Pancreas (tissue), 10 donors: ENCODE measurements at regions not wholly inside any gene's neighbourhood (a gene's known extent, or its start where the extent isn't known, plus 50 kb on each side); places are given as distances from the start of the nearest gene placed in this dataset.

Experiments
- ATAC-seq, 4 donors: fragments of 200-7000 bp; cut with Tn5 transposase; one replicate each; pipeline versions ENCODE4 v1.8.0 to v1.9.1; 2020; ENCODE audit warnings: mild to moderate bottlenecking in 4 of 4, moderate library complexity in 4 of 4
- DNase-seq, 6 donors: peaks; one replicate each; pipeline ENCODE4 v3.0.0-alpha.2; 2020
- FAIRE-seq: peaks from 2 replicates; lab custom pipeline; 2012; peaks lifted over from hg19 to GRCh38; lab: Jason Lieb, UNC
- H3K27ac ChIP-seq, 4 donors: fragments of 200-600 bp; sonication (generic); 1 replicate in 3 of 4; 2 replicates in 1 of 4; pipeline versions ENCODE4 v1.5.0 to v1.8.0; 2020
- H3K27me3 ChIP-seq, 4 donors: fragments of 200-600 bp; one replicate each; pipeline ENCODE4 v1.8.0; 2021
- H3K36me3 ChIP-seq, 3 donors: fragments of 200-600 bp; sonication (generic) in 1 of 3; one replicate each; pipeline versions ENCODE4 v1.5.0 to v1.8.0; 2020 to 2021
- H3K4me1 ChIP-seq, 3 donors: fragments of 200-600 bp; one replicate each; pipeline ENCODE4 v1.8.0; 2021
- H3K4me3 ChIP-seq, 4 donors: fragments of 200-600 bp; sonication (generic) in 2 of 4; one replicate each; pipeline versions ENCODE4 v1.5.0 to v1.8.0; 2020 to 2021
- H3K9me3 ChIP-seq, 4 donors: fragments of 200-600 bp; one replicate each; pipeline ENCODE4 v1.8.0; 2021
- CTCF ChIP-seq, 4 donors: fragments of 200-600 bp; sonication (generic) in 3 of 4; IDR thresholded peaks; one replicate each; pipeline versions ENCODE4 v1.5.0 to v1.8.0; 2021; ENCODE audit warnings: antibody characterized with exemption in 4 of 4
- WGBS, 2 donors: extraction: QIAGEN DNeasy Blood & Tissue Kit; methylation state at CpG; one replicate each; pipeline ENCODE4 v1.1.7; 2013; 5-methylcytosine and 5-hydroxymethylcytosine counted together
- intact Hi-C, 3 donors: fragments of 100-400 bp; cut with DNase I; formaldehyde crosslinking; loops; one replicate each; pipeline versions ENCODE4 v1.11.1 to v1.14.2; 2022
- donor health status: healthy with polysubstance abuse.
- donor health status: DM: no; HTN: no; CAD: no; lungs with moderate emphysema.
- donor health status: DM: no; HTN: no; CAD: no.
- donor health status: control.
- donor health status: control.
- donor health status: Bipolar disorder and iron deficiency.
- donor health status: DM: yes; HTN: yes; CAD: no.
- donor health status: DM: no; HTN: no; CAD: no.
- donor health status: DM: no; HTN: no; CAD: no.
- donor health status: DM: yes; HTN: yes; CAD: no.

GRCh38 chr18:8975624-8976023, 126.9 kb upstream of the NDUFV2 start:
- Histone ChIP-seq H3K27ac (no peak overlapping the region), H3K9me3 (no peaks in the 10 kb centered on the region), H3K27me3 (no peaks in the 10 kb centered on the region), H3K36me3 (no peaks in the 10 kb centered on the region), H3K4me1 (no peaks in the 10 kb centered on the region), H3K4me3 (no peak overlapping the region)
- ATAC-seq, result no peak
- WGBS, 2 donors, result 70 to 71% methylated on average over 7 of the region's 7 CpGs
- no peak for FAIRE-seq
- intact Hi-C loops, result no loop called here
- no peak for TF ChIP-seq CTCF (IDR thresholded peaks at IDR 0.05)
- no peak for DNase-seq

GRCh38 chr18:8976606-8977005, 125.9 kb upstream of the NDUFV2 start:
- 98% methylated on average over 3 of the region's 3 CpGs for WGBS, 2 donors
- intact Hi-C loops, result no loop called here
- no peak for TF ChIP-seq CTCF (IDR thresholded peaks at IDR 0.05)
- no peaks in the 10 kb centered on the region for H3K4me1 ChIP-seq
- no peak overlapping the region for H3K4me3 ChIP-seq
- H3K27me3 ChIP-seq, result no peaks in the 10 kb centered on the region
- no peak overlapping the region for H3K27ac ChIP-seq
- FAIRE-seq, result no peak
- no peaks in the 10 kb centered on the region for H3K36me3 ChIP-seq
- no peak for ATAC-seq
- no peak for DNase-seq
- no peaks in the 10 kb centered on the region for H3K9me3 ChIP-seq

- TF ChIP-seq CTCF (IDR thresholded peaks at IDR 0.05), result no peak
- H3K4me3 ChIP-seq, result no peak overlapping the region
- intact Hi-C loops, result no loop called here
- no peak for ATAC-seq
- no peaks in the 10 kb centered on the region for H3K9me3 ChIP-seq
- H3K27ac ChIP-seq, result no peak overlapping the region
- no peak for FAIRE-seq
- H3K4me1 ChIP-seq, result no peaks in the 10 kb centered on the region
- H3K36me3 ChIP-seq, result no peaks in the 10 kb centered on the region
- DNase-seq, result no peak
- H3K27me3 ChIP-seq, result no peaks in the 10 kb centered on the region
Observed at GRCh38 chr18:8977166-8977565, 125.3 kb upstream of the NDUFV2 start.

GRCh38 chr18:8977701-8978100, 124.8 kb upstream of the NDUFV2 start:
- Histone ChIP-seq H3K27me3 (no peaks in the 10 kb centered on the region), H3K9me3 (no peaks in the 10 kb centered on the region), H3K4me1 (no peaks in the 10 kb centered on the region), H3K4me3 (no peak overlapping the region), H3K27ac (no peak overlapping the region), H3K36me3 (no peaks in the 10 kb centered on the region)
- intact Hi-C loops, result no loop called here
- no peak for DNase-seq
- ATAC-seq, result no peak
- WGBS, 2 donors, result 86 to 100% methylated on average over 1 of the region's 1 CpG
- TF ChIP-seq CTCF (IDR thresholded peaks at IDR 0.05), result no peak
- FAIRE-seq, result no peak

- Histone ChIP-seq H3K36me3 (no peaks in the 10 kb centered on the region), H3K9me3 (no peaks in the 10 kb centered on the region), H3K27me3 (no peaks in the 10 kb centered on the region), H3K27ac (no peak overlapping the region), H3K4me1 (no peaks in the 10 kb centered on the region), H3K4me3 (no peak overlapping the region)
- ATAC-seq (no peak), FAIRE-seq (no peak), DNase-seq (no peak)
- intact Hi-C loops, result no loop called here
- no peak for TF ChIP-seq CTCF (IDR thresholded peaks at IDR 0.05)
- WGBS, 2 donors, result 86 to 90% methylated on average over 6 of the region's 6 CpGs
Observed at GRCh38 chr18:8978394-8978793, 124.1 kb upstream of the NDUFV2 start.
